Keratinocyte (primary cell): ENCODE measurements at regions not wholly inside any gene's neighbourhood (a gene's known extent, or its start where the extent isn't known, plus 50 kb on each side); places are given as distances from the start of the nearest gene placed in this dataset.

ENCODE experiments used
- CTCF ChIP-seq, 3 experiments: IDR thresholded peaks in 1 of 3; conservative IDR thresholded peaks in 1 of 3; optimal IDR thresholded peaks in 1 of 3; 2 replicates in 2 of 3; 3 replicates in 1 of 3; pipeline versions ENCODE3 to v1.5.1; 2011; ENCODE audit warnings: low read length in 3 of 3, mild to moderate bottlenecking in 3 of 3, moderate library complexity in 2 of 3, control low read depth in 1 of 3, inconsistent platforms in 1 of 3; ENCODE audit not compliant: insufficient read depth in 2 of 3; ENCODE audit errors: extremely low read depth in 1 of 3
- EZH2 ChIP-seq: IDR thresholded peaks from one replicate; pipeline ENCODE4 v1.6.1; 2012; ENCODE audit warnings: inconsistent platforms, mild to moderate bottlenecking, low read length, moderate library complexity

GRCh38 chr3:76776927-76777326 lies 263.0 kb upstream of the ROBO2 start:
- TF ChIP-seq CTCF (optimal IDR thresholded peaks at IDR 0.05 in 1 of 3, IDR thresholded peaks at IDR 0.05 in 1 of 3, conservative IDR thresholded peaks at IDR 0.05 in 1 of 3; ENCODE audit: extremely low read depth in 1 of 3, insufficient read depth in 2 of 3, low read length in 3 of 3) (no peak), EZH2 (no peak)
